Loucy (cell line): ENCODE measurements at regions not wholly inside any gene's neighbourhood (a gene's known extent, or its start where the extent isn't known, plus 50 kb on each side); places are given as distances from the start of the nearest gene placed in this dataset.

Experiments
- H2AFZ ChIP-seq: fragments of 200-600 bp; sonication (generic); 2 replicates; pipeline ENCODE4 v1.6.0; 2016; ENCODE audit warnings: antibody characterized with exemption, mild to moderate bottlenecking, low read length, moderate library complexity
- H3F3A ChIP-seq: fragments of 200-600 bp; 2 replicates; pipeline ENCODE4 v1.6.0; 2016; ENCODE audit warnings: antibody characterized with exemption, low read depth, mild to moderate bottlenecking
- H3K27me3 ChIP-seq: fragments of 200-600 bp; sonication (generic); 2 replicates; pipeline ENCODE4 v1.6.1; 2014; ENCODE audit warnings: low read length, mild to moderate bottlenecking; ENCODE audit not compliant: insufficient read depth, poor library complexity, severe bottlenecking
- H3K36me3 ChIP-seq: fragments of 200-600 bp; sonication (generic); 2 replicates; pipeline ENCODE4 v1.6.1; 2016; ENCODE audit warnings: low read length; ENCODE audit not compliant: insufficient read depth
- H3K4me1 ChIP-seq: fragments of 200-600 bp; sonication (generic); 2 replicates; pipeline ENCODE4 v1.5.1; 2014; ENCODE audit warnings: low read length, mild to moderate bottlenecking; ENCODE audit not compliant: insufficient read depth, poor library complexity, severe bottlenecking
- H3K4me2 ChIP-seq: fragments of 200-600 bp; sonication (generic); 2 replicates; pipeline ENCODE4 v1.6.0; 2014; ENCODE audit warnings: antibody characterized with exemption, low read length, low read depth, mild to moderate bottlenecking; ENCODE audit not compliant: poor library complexity, severe bottlenecking
- H3K4me3 ChIP-seq: fragments of 200-600 bp; sonication (generic); 2 replicates; pipeline ENCODE4 v1.5.1; 2014; ENCODE audit warnings: low read length, mild to moderate bottlenecking, mixed read lengths; ENCODE audit not compliant: poor library complexity, severe bottlenecking
- H3K79me2 ChIP-seq: fragments of 200-600 bp; sonication (generic); 2 replicates; pipeline ENCODE4 v1.6.1; 2014; ENCODE audit warnings: low read length; ENCODE audit not compliant: insufficient read depth
- H3K9ac ChIP-seq: fragments of 200-600 bp; sonication (generic); 2 replicates; pipeline ENCODE4 v1.6.0; 2014; ENCODE audit warnings: mild to moderate bottlenecking, low read depth, low read length, moderate library complexity; ENCODE audit not compliant: poor library complexity, severe bottlenecking
- H3K9me2 ChIP-seq: fragments of 200-600 bp; sonication (generic); replicated peaks from 2 replicates; pipeline ENCODE4 v1.6.1; 2016; ENCODE audit warnings: low read depth, low read length, mixed read lengths
- H3K9me3 ChIP-seq: fragments of 200-600 bp; sonication (generic); 2 replicates; pipeline ENCODE4 v1.6.1; 2014; ENCODE audit warnings: mild to moderate bottlenecking, antibody characterized with exemption, low read length, low read depth; ENCODE audit not compliant: insufficient read depth
- H4K20me1 ChIP-seq: fragments of 200-600 bp; sonication (generic); 2 replicates; pipeline ENCODE4 v1.6.0; 2014; ENCODE audit warnings: antibody characterized with exemption, low read length, mild to moderate bottlenecking; ENCODE audit not compliant: insufficient read depth, poor library complexity, severe bottlenecking
- EZH2phosphoT487 ChIP-seq: fragments of 200-600 bp; IDR thresholded peaks from 2 replicates; pipeline ENCODE4 v1.6.1; 2018; ENCODE audit warnings: antibody characterized with exemption, mild to moderate bottlenecking, moderate library complexity, borderline replicate concordance
- TF ChIP-seq, protein P1 (sequence below): fragments of 200-600 bp; sonication (generic); conservative IDR thresholded peaks from 2 replicates; pipeline ENCODE4 v1.5.1; 2014; ENCODE audit warnings: mild to moderate bottlenecking, antibody characterized with exemption, low read length

DNA sequence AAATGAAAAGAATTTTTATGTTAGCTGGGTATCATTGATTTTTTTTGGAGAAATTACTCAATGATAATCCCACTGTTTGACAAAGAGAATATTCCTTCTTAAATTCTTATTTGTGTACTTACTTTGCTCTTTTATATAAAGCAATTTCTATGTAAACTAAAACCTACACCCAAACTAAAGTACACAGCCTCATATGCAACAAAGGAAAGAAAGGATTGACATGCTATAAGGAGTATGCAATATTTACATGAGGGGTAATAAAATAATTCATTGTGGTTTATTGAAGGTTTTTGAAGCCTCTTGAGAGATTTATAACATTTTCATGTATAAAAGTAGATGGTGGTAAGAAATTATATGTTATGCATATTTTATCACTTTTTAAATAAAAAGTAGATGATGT, 368.5 kb downstream of the CDH7 start:
- H3K79me2 ChIP-seq = no peaks in the 10 kb centered on the region
- no peaks in the 10 kb centered on the region for H3K4me1 ChIP-seq
- H3K4me2 ChIP-seq = no peak overlapping the region
- no peak overlapping the region for H3K9ac ChIP-seq
- TF ChIP-seq, protein P1, sequence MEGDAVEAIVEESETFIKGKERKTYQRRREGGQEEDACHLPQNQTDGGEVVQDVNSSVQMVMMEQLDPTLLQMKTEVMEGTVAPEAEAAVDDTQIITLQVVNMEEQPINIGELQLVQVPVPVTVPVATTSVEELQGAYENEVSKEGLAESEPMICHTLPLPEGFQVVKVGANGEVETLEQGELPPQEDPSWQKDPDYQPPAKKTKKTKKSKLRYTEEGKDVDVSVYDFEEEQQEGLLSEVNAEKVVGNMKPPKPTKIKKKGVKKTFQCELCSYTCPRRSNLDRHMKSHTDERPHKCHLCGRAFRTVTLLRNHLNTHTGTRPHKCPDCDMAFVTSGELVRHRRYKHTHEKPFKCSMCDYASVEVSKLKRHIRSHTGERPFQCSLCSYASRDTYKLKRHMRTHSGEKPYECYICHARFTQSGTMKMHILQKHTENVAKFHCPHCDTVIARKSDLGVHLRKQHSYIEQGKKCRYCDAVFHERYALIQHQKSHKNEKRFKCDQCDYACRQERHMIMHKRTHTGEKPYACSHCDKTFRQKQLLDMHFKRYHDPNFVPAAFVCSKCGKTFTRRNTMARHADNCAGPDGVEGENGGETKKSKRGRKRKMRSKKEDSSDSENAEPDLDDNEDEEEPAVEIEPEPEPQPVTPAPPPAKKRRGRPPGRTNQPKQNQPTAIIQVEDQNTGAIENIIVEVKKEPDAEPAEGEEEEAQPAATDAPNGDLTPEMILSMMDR = no peak
- TF ChIP-seq EZH2phosphoT487 = no peak
- no peaks in the 10 kb centered on the region for H3K9me3 ChIP-seq
- H2AFZ ChIP-seq = no peak overlapping the region
- no peaks in the 10 kb centered on the region for H4K20me1 ChIP-seq
- no peak overlapping the region for H3K4me3 ChIP-seq
- no peaks in the 10 kb centered on the region for H3F3A ChIP-seq
- no peaks in the 10 kb centered on the region for H3K27me3 ChIP-seq
- no peaks in the 10 kb centered on the region for H3K9me2 ChIP-seq
- H3K36me3 ChIP-seq = no peaks in the 10 kb centered on the region

- TF ChIP-seq, protein P1 = no peak
- H3K4me1 ChIP-seq = no peaks in the 10 kb centered on the region
- H3F3A ChIP-seq = no peaks in the 10 kb centered on the region
- no peak overlapping the region for H3K4me2 ChIP-seq
- no peaks in the 10 kb centered on the region for H4K20me1 ChIP-seq
- no peaks in the 10 kb centered on the region for H3K36me3 ChIP-seq
- H3K9me3 ChIP-seq = no peaks in the 10 kb centered on the region
- H3K27me3 ChIP-seq = no peaks in the 10 kb centered on the region
- no peaks in the 10 kb centered on the region for H3K9me2 ChIP-seq
- H3K4me3 ChIP-seq = no peak overlapping the region
- no peak overlapping the region for H2AFZ ChIP-seq
- H3K79me2 ChIP-seq = no peaks in the 10 kb centered on the region
- H3K9ac ChIP-seq = no peak overlapping the region
Measured at GRCh38 chr18:66111018-66111417, 360.2 kb downstream of the CDH7 start.

- Histone ChIP-seq H3K9me2 (no peaks in the 10 kb centered on the region), H3K9ac (no peak overlapping the region), H2AFZ (no peak overlapping the region), H3K4me1 (no peaks in the 10 kb centered on the region), H3K79me2 (no peaks in the 10 kb centered on the region), H4K20me1 (no peaks in the 10 kb centered on the region), H3K4me2 (no peak overlapping the region), H3K36me3 (no peaks in the 10 kb centered on the region), H3K27me3 (no peaks in the 10 kb centered on the region), H3K4me3 (no peak overlapping the region), H3K9me3 (no peaks in the 10 kb centered on the region), H3F3A (no peaks in the 10 kb centered on the region)
- TF ChIP-seq, protein P1 = no peak
- no peak for TF ChIP-seq EZH2phosphoT487
Measured at GRCh38 chr18:66110607-66111006, 359.8 kb downstream of the CDH7 start.
